Karpas-422 (cell line): ENCODE measurements at regions not wholly inside any gene's neighbourhood (a gene's known extent, or its start where the extent isn't known, plus 50 kb on each side); places are given as distances from the start of the nearest gene placed in this dataset.

Source experiments
- DNase-seq: peaks from one replicate; pipeline ENCODE4 v3.0.0-alpha.2; 2015
- H2AFZ ChIP-seq: fragments of 200-600 bp; sonication (generic); 2 replicates; pipeline ENCODE4 v1.6.1; 2014; ENCODE audit warnings: antibody characterized with exemption, low read length, mixed read lengths
- H3K27ac ChIP-seq: fragments of 200-600 bp; sonication (generic); 2 replicates; pipeline ENCODE4 v1.5.1; 2014; ENCODE audit warnings: mild to moderate bottlenecking, low read length, moderate library complexity
- H3K27me3 ChIP-seq: fragments of 200-600 bp; sonication (generic); 2 replicates; pipeline ENCODE4 v1.6.1; 2014; ENCODE audit warnings: low read length, mixed read lengths
- H3K36me3 ChIP-seq: fragments of 200-600 bp; sonication (generic); 2 replicates; pipeline ENCODE4 v1.6.1; 2014; ENCODE audit warnings: low read length, mixed read lengths; ENCODE audit not compliant: insufficient read depth
- H3K4me1 ChIP-seq: fragments of 200-600 bp; sonication (generic); 2 replicates; pipeline ENCODE4 v1.6.1; 2014; ENCODE audit warnings: mild to moderate bottlenecking, low read length, mixed read lengths
- H3K4me2 ChIP-seq: fragments of 200-600 bp; sonication (generic); 2 replicates; pipeline ENCODE4 v1.6.1; 2014; ENCODE audit warnings: low read length, low read depth, mild to moderate bottlenecking; ENCODE audit not compliant: poor library complexity, severe bottlenecking
- H3K4me3 ChIP-seq: fragments of 200-600 bp; sonication (generic); 2 replicates; pipeline ENCODE4 v1.5.1; 2014; ENCODE audit warnings: mild to moderate bottlenecking, antibody characterized with exemption, low read length, mixed read lengths
- H3K79me2 ChIP-seq: fragments of 200-600 bp; sonication (generic); 2 replicates; pipeline ENCODE4 v1.6.1; 2014; ENCODE audit warnings: mild to moderate bottlenecking, low read length, mixed read lengths
- H3K9ac ChIP-seq: fragments of 200-600 bp; sonication (generic); 2 replicates; pipeline ENCODE4 v1.6.0; 2014; ENCODE audit warnings: low read length
- H3K9me2 ChIP-seq: fragments of 200-600 bp; sonication (generic), shearing (Covaris generic); replicated peaks from 2 replicates; pipeline ENCODE4 v1.6.0; 2014; ENCODE audit warnings: mild to moderate bottlenecking, low read length, moderate library complexity; ENCODE audit not compliant: insufficient read depth
- H3K9me3 ChIP-seq: fragments of 300-700, 200-600 bp; sonication (generic); 2 replicates; pipeline ENCODE4 v1.6.1; 2014; ENCODE audit warnings: low read length, mixed read lengths
- H4K20me1 ChIP-seq: fragments of 200-600 bp; sonication (generic); 2 replicates; pipeline ENCODE4 v1.6.1; 2014; ENCODE audit warnings: mild to moderate bottlenecking, antibody characterized with exemption, low read length, low read depth; ENCODE audit not compliant: insufficient read depth

DNA sequence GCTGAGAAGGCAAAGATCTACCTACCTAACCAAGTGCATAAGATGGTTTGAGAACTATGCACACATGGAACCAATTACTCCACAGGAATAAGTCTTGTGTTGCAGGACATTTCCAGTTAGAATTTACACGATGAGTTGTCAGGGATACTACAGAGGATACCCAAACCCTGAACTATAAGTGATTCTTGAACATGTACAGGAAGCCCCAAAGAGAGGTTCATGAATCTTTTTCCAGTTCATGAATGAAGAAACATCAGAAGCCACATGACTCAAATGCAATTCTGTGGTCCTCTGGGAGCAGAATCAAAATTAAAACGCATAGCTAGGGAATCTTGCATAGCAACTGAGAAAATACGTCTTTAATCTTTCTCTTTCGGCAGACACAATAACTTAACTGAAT lies 114.1 kb upstream of the LMCD1 start:
- no peak for DNase-seq

DNA sequence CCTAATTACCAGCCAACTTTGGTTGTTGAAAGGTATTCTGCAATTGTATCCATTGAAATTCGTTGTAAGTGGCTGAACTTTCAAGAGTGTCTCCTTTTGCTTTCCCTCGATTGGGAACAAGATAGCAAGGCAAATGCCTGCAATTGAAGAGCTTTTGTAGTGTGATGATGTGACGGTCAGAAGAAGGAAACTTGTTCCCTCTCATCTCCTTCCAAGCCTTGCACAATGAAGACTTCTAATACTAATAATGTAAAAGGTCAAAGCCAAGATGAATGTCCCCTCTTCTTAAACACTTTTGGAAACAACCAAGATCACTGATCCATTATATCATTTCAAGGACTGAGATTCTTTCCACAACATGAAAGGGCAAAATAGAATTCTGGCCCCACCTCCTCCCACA lies 101.9 kb upstream of the LMCD1 start:
- Histone ChIP-seq H3K27ac (no peak overlapping the region), H3K4me2 (no peak overlapping the region), H3K36me3 (no peaks in the 10 kb centered on the region), H3K9ac (no peak overlapping the region), H4K20me1 (no peaks in the 10 kb centered on the region), H3K4me1 (no peaks in the 10 kb centered on the region), H3K79me2 (no peaks in the 10 kb centered on the region), H3K27me3 (no peaks in the 10 kb centered on the region), H3K9me2 (no peaks in the 10 kb centered on the region), H3K9me3 (no peaks in the 10 kb centered on the region), H2AFZ (no peak overlapping the region), H3K4me3 (no peak overlapping the region)
- no peak for DNase-seq

More for the DNA sequence above, 114.1 kb upstream of the LMCD1 start:
- Histone ChIP-seq H4K20me1 (no peaks in the 10 kb centered on the region), H3K79me2 (no peaks in the 10 kb centered on the region), H3K9ac (no peak overlapping the region), H2AFZ (no peak overlapping the region), H3K4me2 (no peak overlapping the region), H3K27me3 (no peaks in the 10 kb centered on the region), H3K9me3 (no peaks in the 10 kb centered on the region), H3K27ac (no peak overlapping the region), H3K9me2 (no peaks in the 10 kb centered on the region), H3K4me3 (no peak overlapping the region), H3K4me1 (no peaks in the 10 kb centered on the region), H3K36me3 (no peaks in the 10 kb centered on the region)

DNA sequence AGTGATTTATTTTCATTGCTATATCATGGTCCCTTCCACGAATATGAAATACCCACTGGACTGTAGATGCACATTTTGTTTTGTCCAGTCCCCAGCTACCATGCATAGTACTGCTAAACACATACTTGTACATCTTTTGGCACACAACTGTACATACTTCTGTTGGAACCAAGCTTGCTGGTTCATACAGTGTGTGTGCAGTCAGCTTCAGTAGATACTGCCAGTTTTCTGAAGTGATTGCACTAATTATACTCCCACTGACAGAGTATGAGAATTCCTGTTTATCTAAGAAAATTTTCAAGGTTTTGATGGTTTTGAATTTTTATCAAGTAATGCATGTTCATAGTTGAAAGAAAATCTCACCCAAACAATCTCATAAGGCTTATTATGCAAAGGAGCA lies 100.7 kb upstream of the LMCD1 start:
- no peaks in the 10 kb centered on the region for H3K9me3 ChIP-seq

DNA sequence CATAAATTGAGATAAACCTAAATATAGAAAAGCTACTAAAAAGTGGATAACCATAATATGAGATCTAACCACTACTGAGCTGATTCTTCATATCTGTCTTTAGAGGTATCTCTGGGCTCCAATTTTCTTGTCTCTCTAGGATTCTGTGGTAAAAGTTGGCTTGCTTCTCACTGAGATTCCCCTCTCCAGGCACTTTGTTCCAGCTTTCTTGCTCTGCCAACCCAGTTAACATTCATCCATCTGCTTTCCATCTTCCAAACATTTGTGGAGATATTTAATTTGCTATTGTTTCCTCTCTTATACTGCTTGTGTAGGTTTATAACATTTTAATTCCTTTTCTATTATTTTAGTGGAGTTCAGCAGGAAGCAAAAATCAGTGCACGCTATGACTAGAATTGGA lies 97.6 kb upstream of the LMCD1 start:
- Histone ChIP-seq H2AFZ (no peak overlapping the region), H3K27me3 (no peaks in the 10 kb centered on the region), H3K4me3 (no peak overlapping the region), H3K27ac (no peak overlapping the region), H3K4me2 (no peak overlapping the region), H3K36me3 (no peaks in the 10 kb centered on the region), H4K20me1 (no peaks in the 10 kb centered on the region), H3K4me1 (no peaks in the 10 kb centered on the region), H3K9me3 (no peaks in the 10 kb centered on the region), H3K9ac (no peak overlapping the region), H3K79me2 (no peaks in the 10 kb centered on the region), H3K9me2 (no peaks in the 10 kb centered on the region)
- DNase-seq, result no peak

More for the DNA sequence above, 100.7 kb upstream of the LMCD1 start:
- no peaks in the 10 kb centered on the region for H3K27me3 ChIP-seq
- H3K4me2 ChIP-seq, result no peak overlapping the region
- H3K9me2 ChIP-seq, result no peaks in the 10 kb centered on the region
- H3K27ac ChIP-seq, result no peak overlapping the region
- no peak overlapping the region for H2AFZ ChIP-seq
- H3K36me3 ChIP-seq, result no peaks in the 10 kb centered on the region
- no peaks in the 10 kb centered on the region for H4K20me1 ChIP-seq
- H3K79me2 ChIP-seq, result no peaks in the 10 kb centered on the region
- no peak for DNase-seq
- no peaks in the 10 kb centered on the region for H3K4me1 ChIP-seq
- no peak overlapping the region for H3K9ac ChIP-seq
- no peak overlapping the region for H3K4me3 ChIP-seq

- no peak overlapping the region for H3K27ac ChIP-seq
- no peaks in the 10 kb centered on the region for H3K4me1 ChIP-seq
- no peak for DNase-seq
- H3K9me3 ChIP-seq, result no peaks in the 10 kb centered on the region
- H3K4me2 ChIP-seq, result no peak overlapping the region
- no peaks in the 10 kb centered on the region for H3K79me2 ChIP-seq
- no peak overlapping the region for H3K4me3 ChIP-seq
- H3K36me3 ChIP-seq, result no peaks in the 10 kb centered on the region
- H3K27me3 ChIP-seq, result no peaks in the 10 kb centered on the region
- no peak overlapping the region for H3K9ac ChIP-seq
- no peak overlapping the region for H2AFZ ChIP-seq
- no peaks in the 10 kb centered on the region for H3K9me2 ChIP-seq
- H4K20me1 ChIP-seq, result no peaks in the 10 kb centered on the region
Observed at GRCh38 chr3:8405144-8405543, 96.5 kb upstream of the LMCD1 start.

GRCh38 chr3:8406479-8406878 lies 95.1 kb upstream of the LMCD1 start:
- Histone ChIP-seq H3K27ac (no peak overlapping the region), H2AFZ (no peak overlapping the region), H3K36me3 (no peaks in the 10 kb centered on the region), H3K4me2 (no peak overlapping the region), H4K20me1 (no peaks in the 10 kb centered on the region), H3K4me1 (no peaks in the 10 kb centered on the region), H3K9me3 (no peaks in the 10 kb centered on the region), H3K27me3 (no peaks in the 10 kb centered on the region), H3K79me2 (no peaks in the 10 kb centered on the region), H3K9me2 (no peaks in the 10 kb centered on the region), H3K4me3 (no peak overlapping the region), H3K9ac (no peak overlapping the region)
- DNase-seq, result no peak

DNA sequence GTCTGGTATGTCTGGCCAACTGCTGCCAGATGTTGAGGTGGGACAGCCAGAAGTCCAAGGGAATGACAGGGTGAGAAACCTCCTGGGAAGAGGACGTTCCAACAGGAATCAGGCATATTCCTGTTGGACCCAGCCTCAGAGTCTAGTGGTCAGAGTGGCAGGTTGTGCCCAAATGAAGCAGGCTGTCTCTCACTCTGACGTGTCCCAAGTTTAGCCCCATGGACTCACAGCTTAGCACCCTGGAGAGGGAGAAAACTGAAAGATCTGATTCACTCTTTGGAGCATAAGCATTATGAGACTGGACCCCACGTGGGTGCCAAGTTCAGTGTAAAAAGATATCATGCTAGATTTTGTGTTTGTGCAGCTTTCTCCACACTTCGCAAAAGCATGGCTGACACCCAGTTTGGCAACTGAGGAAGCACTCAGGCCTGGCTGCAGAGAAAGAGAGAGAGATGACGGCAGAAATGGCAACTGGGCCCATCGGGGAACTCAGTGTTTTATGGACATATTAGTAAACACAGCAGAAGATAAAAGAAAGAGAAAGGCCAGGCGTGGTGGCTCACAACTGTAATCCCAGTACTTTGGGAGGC lies 88.2 kb upstream of the LMCD1 start:
- Histone ChIP-seq H4K20me1 (no peaks in the 10 kb centered on the region), H3K79me2 (no peaks in the 10 kb centered on the region), H3K9ac (no peak overlapping the region), H2AFZ (no peak overlapping the region), H3K27me3 (no peaks in the 10 kb centered on the region), H3K36me3 (no peaks in the 10 kb centered on the region), H3K9me3 (no peaks in the 10 kb centered on the region), H3K9me2 (no peaks in the 10 kb centered on the region), H3K4me1 (peaks cover 3% of the 10 kb centered on the region), H3K4me2 (no peak overlapping the region), H3K27ac (no peak overlapping the region), H3K4me3 (no peak overlapping the region)
- no peak for DNase-seq

GRCh38 chr3:8416965-8417364 lies 84.7 kb upstream of the LMCD1 start:
- H3K9ac ChIP-seq, result no peak overlapping the region
- H3K27me3 ChIP-seq, result no peaks in the 10 kb centered on the region
- no peak overlapping the region for H3K4me2 ChIP-seq
- H2AFZ ChIP-seq, result no peak overlapping the region
- H3K9me3 ChIP-seq, result no peaks in the 10 kb centered on the region
- no peaks in the 10 kb centered on the region for H3K9me2 ChIP-seq
- no peak overlapping the region for H3K4me3 ChIP-seq
- H3K4me1 ChIP-seq, result peaks cover 3% of the 10 kb centered on the region
- H3K36me3 ChIP-seq, result no peaks in the 10 kb centered on the region
- H3K79me2 ChIP-seq, result no peaks in the 10 kb centered on the region
- no peak overlapping the region for H3K27ac ChIP-seq
- DNase-seq, result peak; percentile 57
- H4K20me1 ChIP-seq, result no peaks in the 10 kb centered on the region

DNA sequence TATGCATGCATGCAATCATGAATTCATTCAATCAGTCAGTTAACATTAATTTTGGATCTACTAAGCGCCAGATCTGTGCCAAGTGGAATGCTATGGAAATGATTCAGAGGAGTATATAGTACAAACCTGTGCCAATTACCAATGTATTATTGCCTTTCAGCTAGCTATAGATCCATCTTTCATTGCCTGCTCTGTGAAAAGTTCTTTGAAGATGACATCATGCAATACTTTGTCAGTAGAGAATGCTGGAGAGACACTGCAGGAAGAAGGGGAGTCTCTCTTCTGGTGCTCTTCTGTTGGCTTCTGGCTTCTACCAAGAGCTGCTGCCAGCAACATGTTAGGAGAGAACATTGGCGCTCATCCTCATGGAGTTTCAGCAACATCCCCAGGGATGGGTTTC lies 81.0 kb upstream of the LMCD1 start:
- H3K9me3 ChIP-seq, result no peaks in the 10 kb centered on the region; the same call in 1 of the 2 replicates
- H3K27me3 ChIP-seq, result no peaks in the 10 kb centered on the region; the same call in 1 of the 2 replicates
- no peak overlapping the region for H3K27ac ChIP-seq
- H2AFZ ChIP-seq, result no peak overlapping the region
- no peak overlapping the region for H3K9ac ChIP-seq
- no peak overlapping the region for H3K4me3 ChIP-seq
- H3K36me3 ChIP-seq, result no peaks in the 10 kb centered on the region
- H3K4me1 ChIP-seq, result peaks cover 3% of the 10 kb centered on the region
- no peaks in the 10 kb centered on the region for H3K9me2 ChIP-seq
- H3K4me2 ChIP-seq, result no peak overlapping the region
- DNase-seq, result no peak
- no peaks in the 10 kb centered on the region for H4K20me1 ChIP-seq
- H3K79me2 ChIP-seq, result no peaks in the 10 kb centered on the region
